HG02973 (cell line): ENCODE measurements at regions not wholly inside any gene's neighbourhood (a gene's known extent, or its start where the extent isn't known, plus 50 kb on each side); places are given as distances from the start of the nearest gene placed in this dataset.
"Not testable (repeated sequence)": the region's sequence is repeated elsewhere in the genome, so short reads cannot be mapped to it uniquely, and the experiment has no call there.

Experiments used
- ATAC-seq: cut with Tn5 transposase; IDR thresholded peaks from one replicate; pipeline ENCODE4 v1.9.1; 2021; ENCODE audit warnings: moderate library complexity; ENCODE audit not compliant: unreplicated experiment

GRCh38 chr16:5315914-5316313 is 218.3 kb upstream of the EEF2KMT start:
- ATAC-seq = no peak

DNA sequence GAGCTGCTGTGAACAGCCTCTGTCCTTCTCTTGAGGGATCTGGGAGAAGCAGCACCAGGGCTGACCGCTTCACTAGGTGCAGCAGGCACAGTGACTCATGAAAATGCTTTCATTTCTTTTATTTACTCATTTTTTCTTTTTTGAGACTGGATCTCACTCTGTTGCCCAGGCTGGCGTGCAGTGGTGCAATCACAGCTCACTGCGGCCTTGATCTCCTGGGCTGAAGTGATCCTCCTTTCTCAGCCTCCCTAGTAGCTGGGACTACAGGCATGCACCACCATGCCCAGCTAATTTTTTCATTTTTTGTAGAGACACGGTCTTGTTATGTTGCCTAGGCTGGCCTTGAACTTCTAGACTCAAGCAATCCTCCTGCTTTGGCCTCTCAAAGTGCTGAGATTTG is 216.8 kb upstream of the EEF2KMT start:
- ATAC-seq = no peak

DNA sequence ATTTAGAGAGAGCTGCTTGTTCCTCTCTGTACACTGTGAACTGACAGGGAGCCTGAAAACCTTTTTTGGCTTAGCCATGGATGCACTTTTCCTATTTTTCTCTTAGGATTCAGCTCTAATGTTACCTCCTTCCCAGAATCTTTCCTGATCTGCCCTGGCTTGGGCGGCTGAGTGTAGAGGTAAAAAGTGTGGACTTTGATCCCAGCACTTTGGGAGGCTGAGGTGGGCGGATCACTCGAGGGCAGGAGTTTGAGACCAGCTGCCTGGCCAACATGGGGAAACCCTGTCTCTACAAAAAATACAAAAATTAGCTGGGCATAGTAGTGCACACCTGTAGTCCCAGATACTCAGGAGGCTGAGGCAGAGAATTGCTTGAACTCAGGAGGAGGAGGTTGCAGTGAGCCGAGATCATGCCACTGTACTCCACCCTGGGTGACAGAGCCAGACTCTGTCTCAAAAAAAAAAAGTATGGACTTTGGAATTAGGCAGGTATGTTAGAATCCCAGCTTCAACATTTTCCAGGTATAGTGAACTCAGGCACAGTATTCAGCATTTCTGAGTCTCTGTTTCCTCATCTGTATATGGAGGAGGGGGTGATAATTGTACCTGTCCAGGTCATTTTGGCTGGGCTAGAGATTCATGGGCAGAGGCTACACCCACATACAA is 212.5 kb upstream of the EEF2KMT start:
- ATAC-seq = no peak

- no peak for ATAC-seq
Observed at GRCh38 chr16:5305023-5305422, 207.4 kb upstream of the EEF2KMT start.

- ATAC-seq = no peak
Observed at GRCh38 chr16:5302372-5303114, 204.9 kb upstream of the EEF2KMT start.

- ATAC-seq = no peak
Observed at GRCh38 chr16:5298202-5298601, 200.6 kb upstream of the EEF2KMT start.

- ATAC-seq = no peak
Observed at GRCh38 chr16:5296176-5296575, 198.6 kb upstream of the EEF2KMT start.

DNA sequence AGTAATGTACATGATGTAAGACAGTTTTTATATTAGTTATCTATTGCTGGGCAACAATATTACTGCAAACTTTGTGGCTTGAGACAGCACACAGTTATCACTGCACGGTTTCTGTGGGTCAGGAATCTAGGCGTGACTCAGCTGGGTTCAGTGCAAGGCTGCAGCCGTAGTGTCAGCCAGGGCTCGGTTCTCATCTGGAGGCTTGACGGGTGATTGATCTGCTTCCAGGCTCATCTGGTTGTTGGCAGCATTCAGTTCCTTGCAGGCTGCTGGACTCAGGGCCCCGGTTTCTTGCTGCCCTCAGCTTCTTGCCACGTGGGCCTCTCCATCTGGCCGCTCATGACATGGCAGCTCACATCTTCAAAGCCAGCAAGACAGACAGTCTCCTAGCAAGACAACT is 197.7 kb upstream of the EEF2KMT start:
- not testable (repeated sequence) for ATAC-seq

DNA sequence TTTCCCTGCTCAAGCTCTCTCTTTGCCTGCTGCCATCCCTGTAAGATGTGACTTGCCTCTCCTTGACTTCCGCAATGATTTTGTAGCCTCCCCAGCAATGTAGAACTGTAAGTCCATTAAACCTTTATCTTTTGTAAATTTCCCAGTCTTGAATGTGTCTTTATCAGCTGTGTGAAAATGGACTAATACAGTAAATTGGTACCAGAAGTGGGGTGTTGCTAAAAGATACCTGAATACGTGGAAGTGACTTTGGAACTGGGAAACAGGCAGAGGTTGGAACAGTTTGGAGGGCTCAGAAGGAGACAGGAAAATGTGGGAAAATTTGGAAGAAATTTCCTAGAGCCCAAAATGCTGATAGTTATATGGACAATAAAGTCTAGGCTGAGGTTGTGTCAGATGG is 184.6 kb upstream of the EEF2KMT start:
- not testable (repeated sequence) for ATAC-seq

DNA sequence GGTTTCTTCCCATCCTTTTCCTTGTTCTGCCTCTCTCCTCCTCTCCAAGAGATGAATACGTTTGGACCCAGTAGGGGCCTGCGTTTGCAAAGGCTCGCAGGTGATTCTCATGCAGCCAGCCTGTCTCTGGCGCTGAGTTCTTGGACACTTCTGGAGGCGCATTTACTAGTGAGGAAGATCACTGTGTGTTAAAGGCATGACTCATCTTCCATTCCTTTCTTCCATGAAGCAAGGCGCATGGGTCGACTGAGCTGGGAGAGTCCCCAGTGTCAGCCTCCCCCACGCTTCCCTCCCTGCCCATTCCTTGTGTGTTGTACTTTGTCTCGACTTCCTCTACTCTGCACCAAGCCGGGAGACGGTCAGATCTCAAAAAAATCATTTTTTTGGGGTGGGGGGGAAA is 159.9 kb upstream of the EEF2KMT start:
- no peak for ATAC-seq

DNA sequence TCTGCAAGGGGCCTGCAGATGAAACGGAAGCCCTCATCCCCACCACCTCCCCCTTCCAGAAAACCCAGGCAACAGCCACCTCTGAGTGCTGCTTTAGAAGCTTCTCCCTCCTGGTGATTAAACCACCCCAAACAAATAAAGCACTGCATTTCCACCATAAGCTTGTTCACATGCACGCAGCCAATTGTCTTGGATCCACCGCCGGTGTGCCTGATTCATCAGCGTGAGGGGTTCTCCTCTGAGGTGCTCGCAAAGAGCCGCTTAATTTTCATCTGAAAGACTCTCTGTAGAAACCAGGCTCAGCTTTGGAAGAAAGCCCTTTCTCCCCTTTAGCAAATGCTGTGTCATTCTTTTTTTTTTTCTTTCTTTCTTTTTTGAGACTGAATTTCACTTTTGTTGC is 155.2 kb upstream of the EEF2KMT start:
- no peak for ATAC-seq

DNA sequence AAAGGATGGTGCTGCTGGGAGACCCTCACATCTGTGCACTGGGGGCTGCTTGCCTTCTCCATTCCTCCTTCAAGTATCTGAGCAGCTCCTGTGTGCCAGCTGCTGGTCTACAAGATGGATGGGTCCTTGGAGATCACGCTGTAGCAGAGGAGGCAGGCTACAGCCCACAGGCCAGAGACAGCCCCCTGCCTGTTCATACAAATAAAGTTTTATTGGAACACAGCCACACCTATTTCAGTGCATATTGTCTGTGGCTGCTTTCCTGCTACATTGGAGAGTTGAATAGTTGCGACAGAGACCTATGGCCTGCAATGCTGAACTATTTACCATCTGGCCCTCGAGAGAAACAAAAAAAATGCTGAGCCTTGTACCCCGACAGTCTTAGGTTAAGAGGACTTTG is 149.8 kb upstream of the EEF2KMT start:
- not testable (repeated sequence) for ATAC-seq

GRCh38 chr16:5240278-5240626 is 142.7 kb upstream of the EEF2KMT start:
- ATAC-seq = not testable (repeated sequence)

GRCh38 chr16:5239472-5240277 is 142.1 kb upstream of the EEF2KMT start:
- not testable (repeated sequence) for ATAC-seq

GRCh38 chr16:5235119-5235518 is 137.5 kb upstream of the EEF2KMT start:
- ATAC-seq = no peak

GRCh38 chr16:5234295-5235050 is 136.9 kb upstream of the EEF2KMT start:
- ATAC-seq = no peak

- ATAC-seq = no peak
Observed at GRCh38 chr16:5231246-5231759, 133.7 kb upstream of the EEF2KMT start.

DNA sequence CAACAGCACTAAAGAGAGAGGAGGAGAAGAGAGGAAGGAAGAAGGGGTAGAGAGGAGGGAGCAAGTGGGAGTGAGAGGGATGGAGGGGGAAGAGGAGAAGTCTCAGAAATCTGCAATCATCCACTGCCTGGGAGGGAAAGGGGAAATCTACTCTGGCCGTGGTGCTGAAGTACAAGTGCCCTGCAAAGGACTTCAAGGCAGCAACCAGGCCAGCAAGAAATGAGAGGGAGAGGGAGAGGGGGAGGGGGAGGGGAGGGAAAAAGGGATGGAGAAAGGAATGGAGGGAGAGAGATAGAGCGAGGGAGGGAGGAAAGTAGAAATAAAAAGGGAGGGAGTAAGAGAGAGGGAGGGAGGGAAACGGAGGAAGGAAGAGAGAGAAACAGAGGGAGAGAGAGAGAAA is 130.8 kb upstream of the EEF2KMT start:
- no peak for ATAC-seq

- ATAC-seq = no peak
Observed at GRCh38 chr16:5225931-5226655, 128.5 kb upstream of the EEF2KMT start.

GRCh38 chr16:5222761-5223160 is 125.2 kb upstream of the EEF2KMT start:
- ATAC-seq = no peak
